ENCODE measurements at regions not wholly inside any gene's neighbourhood (a gene's known extent, or its start where the extent isn't known, plus 50 kb on each side); places are given as distances from the start of the nearest gene placed in this dataset.
"Not testable (repeated sequence)": the region's sequence is repeated elsewhere in the genome, so short reads cannot be mapped to it uniquely, and the experiment has no call there.

DNA sequence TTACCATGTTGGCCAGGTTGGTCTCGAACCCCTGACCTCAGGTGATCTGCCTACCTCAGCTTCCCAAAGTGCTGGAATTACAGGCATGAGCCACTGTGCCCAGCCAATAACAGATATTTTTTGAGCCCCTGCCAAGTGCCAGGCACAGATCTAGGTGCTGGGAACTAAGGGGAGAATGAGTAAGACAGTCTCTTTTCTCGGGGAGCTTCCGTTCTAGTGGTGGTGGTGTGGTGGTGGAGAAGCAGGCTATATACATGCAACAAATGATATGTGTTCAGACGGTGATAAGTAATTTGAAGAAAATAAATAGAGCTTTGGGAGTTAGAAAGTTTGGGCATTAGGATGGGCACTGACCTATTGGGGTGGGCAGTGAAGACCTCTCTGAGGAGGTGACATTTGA is 76.7 kb upstream of the VKORC1L1 start:
- Mint-ChIP-seq H3K4me3 (ENCODE audit: unreplicated experiment) (no peak overlapping the region), H3K36me3 (ENCODE audit: insufficient read depth, unreplicated experiment) (peaks cover 3% of the 10 kb centered on the region), H3K9me3 (ENCODE audit: unreplicated experiment) (no peaks in the 10 kb centered on the region), H3K4me1 (ENCODE audit: insufficient read depth, unreplicated experiment) (peaks cover 12% of the 10 kb centered on the region), H3K27ac (ENCODE audit: low read depth, unreplicated experiment) (no peak overlapping the region), H3K27me3 (ENCODE audit: insufficient read depth, unreplicated experiment) (no peaks in the 10 kb centered on the region)
- CTCF ChIA-PET = interaction anchor here (0.6 kb wide), 3 partner anchors 12 to 235 kb away, joined by 3 to 6 read pairs (median 4); no protein-coding TSS in a partner anchor
- DNase-seq (ENCODE audit: unreplicated experiment) = no peak
- TF ChIP-seq, protein P1, sequence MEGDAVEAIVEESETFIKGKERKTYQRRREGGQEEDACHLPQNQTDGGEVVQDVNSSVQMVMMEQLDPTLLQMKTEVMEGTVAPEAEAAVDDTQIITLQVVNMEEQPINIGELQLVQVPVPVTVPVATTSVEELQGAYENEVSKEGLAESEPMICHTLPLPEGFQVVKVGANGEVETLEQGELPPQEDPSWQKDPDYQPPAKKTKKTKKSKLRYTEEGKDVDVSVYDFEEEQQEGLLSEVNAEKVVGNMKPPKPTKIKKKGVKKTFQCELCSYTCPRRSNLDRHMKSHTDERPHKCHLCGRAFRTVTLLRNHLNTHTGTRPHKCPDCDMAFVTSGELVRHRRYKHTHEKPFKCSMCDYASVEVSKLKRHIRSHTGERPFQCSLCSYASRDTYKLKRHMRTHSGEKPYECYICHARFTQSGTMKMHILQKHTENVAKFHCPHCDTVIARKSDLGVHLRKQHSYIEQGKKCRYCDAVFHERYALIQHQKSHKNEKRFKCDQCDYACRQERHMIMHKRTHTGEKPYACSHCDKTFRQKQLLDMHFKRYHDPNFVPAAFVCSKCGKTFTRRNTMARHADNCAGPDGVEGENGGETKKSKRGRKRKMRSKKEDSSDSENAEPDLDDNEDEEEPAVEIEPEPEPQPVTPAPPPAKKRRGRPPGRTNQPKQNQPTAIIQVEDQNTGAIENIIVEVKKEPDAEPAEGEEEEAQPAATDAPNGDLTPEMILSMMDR (IDR thresholded peaks at IDR 0.05; ENCODE audit: unreplicated experiment) = no peak
- POLR2A ChIA-PET = no interaction called here
- intact Hi-C loops (cut with micrococcal nuclease) = no loop called here
- no TSS peak for BruUV-seq (replicated peaks)

DNA sequence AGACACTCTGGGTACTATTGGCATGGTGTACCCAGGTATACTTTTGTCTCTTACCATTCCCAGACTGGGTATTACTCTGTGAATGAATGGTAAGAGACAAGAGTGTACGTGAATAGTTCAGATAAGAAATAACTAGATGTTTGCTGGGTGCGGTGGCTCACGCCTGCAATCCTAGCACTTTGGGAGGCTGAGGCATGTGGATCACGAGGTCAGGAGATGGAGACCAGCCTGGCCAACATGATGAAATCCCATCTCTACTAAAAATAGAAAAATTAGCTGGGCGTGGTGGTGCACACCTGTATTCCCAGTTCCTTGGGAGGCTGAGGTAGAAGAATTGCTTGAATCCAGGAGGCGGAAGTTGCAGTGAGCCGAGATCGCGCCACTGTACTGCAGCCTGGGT is 75.8 kb upstream of the VKORC1L1 start:
- H3K4me3 Mint-ChIP-seq (ENCODE audit: unreplicated experiment); POLR2A ChIA-PET; H3K27me3 Mint-ChIP-seq (ENCODE audit: insufficient read depth, unreplicated experiment); intact Hi-C loops (cut with micrococcal nuclease); BruUV-seq (replicated peaks); H3K9me3 Mint-ChIP-seq (ENCODE audit: unreplicated experiment); H3K27ac Mint-ChIP-seq (ENCODE audit: low read depth, unreplicated experiment); DNase-seq (ENCODE audit: unreplicated experiment): not testable (repeated sequence)
- CTCF ChIA-PET = interaction anchor here (0.6 kb wide), 1 partner anchor 534 kb away, joined by 5 read pairs; no protein-coding TSS in a partner anchor
- Mint-ChIP-seq H3K36me3 (ENCODE audit: insufficient read depth, unreplicated experiment) (peaks cover 11% of the 10 kb centered on the region), H3K4me1 (ENCODE audit: insufficient read depth, unreplicated experiment) (peaks cover 12% of the 10 kb centered on the region)

DNA sequence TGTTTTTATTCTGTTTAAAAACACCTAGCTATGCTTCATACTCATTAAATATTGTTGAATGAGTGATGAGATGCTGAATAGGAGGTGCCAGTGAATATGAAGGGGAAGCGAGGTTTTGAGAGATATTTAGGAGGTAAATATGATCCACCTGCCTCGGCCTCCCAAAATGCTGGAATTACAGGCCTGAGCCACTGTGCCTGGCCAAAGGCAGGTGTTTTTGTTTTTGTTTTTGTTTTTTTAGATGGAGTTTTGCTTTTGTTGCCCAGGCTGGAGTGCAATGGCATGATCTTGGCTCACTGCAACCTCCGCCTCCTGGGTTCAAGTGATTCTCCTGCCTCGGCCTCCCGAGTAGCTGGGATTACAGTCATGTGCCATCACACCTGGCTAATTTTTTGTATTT is 75.3 kb upstream of the VKORC1L1 start:
- H3K27me3 Mint-ChIP-seq (ENCODE audit: insufficient read depth, unreplicated experiment); POLR2A ChIA-PET; intact Hi-C loops (cut with micrococcal nuclease); DNase-seq (ENCODE audit: unreplicated experiment); H3K27ac Mint-ChIP-seq (ENCODE audit: low read depth, unreplicated experiment); H3K4me3 Mint-ChIP-seq (ENCODE audit: unreplicated experiment); H3K9me3 Mint-ChIP-seq (ENCODE audit: unreplicated experiment); BruUV-seq (replicated peaks): not testable (repeated sequence)
- CTCF ChIA-PET = interaction anchor here (0.8 kb wide), 1 partner anchor 46 kb away, joined by 3 read pairs; no protein-coding TSS in a partner anchor
- H3K36me3 Mint-ChIP-seq (ENCODE audit: insufficient read depth, unreplicated experiment) = peaks cover 11% of the 10 kb centered on the region
- H3K4me1 Mint-ChIP-seq (ENCODE audit: insufficient read depth, unreplicated experiment) = peaks cover 12% of the 10 kb centered on the region

DNA sequence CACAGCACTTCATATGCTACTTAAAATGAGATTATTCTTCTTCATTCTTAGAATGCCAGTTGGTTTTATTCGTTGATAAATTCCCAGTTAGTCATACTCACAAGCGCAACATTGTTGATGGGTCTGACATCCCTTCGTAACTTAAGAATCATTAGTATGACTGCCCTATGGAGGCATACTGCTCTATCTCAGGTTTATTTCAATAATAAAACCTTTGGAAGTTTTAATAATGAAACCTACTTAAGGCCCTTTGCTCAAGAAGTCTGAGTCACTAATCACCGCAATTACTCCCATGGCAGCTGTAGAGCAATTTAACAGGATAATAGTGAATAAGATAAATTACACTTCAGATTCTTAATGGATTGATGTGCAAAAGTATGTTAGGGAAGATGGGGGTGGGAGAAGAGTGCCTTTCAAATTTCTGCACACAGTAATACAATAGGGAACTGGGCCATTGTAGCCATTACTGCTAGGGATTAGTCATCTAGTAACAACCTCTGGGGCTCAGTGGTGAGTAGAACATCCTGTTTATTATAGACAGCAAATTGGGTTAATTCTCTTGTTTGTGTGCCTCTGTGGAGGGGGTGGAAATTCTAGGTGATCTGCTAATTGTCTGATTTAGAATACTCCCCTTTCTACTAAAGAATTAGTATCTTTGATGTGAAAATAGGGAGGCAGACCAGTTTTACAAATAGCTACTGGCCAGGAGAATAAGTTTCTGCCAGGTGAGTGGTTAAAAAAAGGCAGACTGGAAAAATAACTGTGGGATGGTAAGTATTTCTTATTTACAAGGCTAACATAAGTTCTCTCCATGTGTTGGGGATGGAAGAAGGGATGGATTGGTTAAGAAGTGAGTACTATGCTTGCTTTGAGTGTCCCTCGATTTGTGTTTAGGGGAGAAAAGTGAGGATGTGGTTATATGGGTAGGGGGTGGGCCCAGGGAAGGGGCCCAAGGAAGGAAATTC is 74.5 kb upstream of the VKORC1L1 start:
- peak; percentile 40 for DNase-seq (ENCODE audit: unreplicated experiment)
- Mint-ChIP-seq H3K27ac (ENCODE audit: low read depth, unreplicated experiment) (no peak overlapping the region), H3K4me3 (ENCODE audit: unreplicated experiment) (no peak overlapping the region), H3K27me3 (ENCODE audit: insufficient read depth, unreplicated experiment) (no peaks in the 10 kb centered on the region), H3K36me3 (ENCODE audit: insufficient read depth, unreplicated experiment) (peaks cover 11% of the 10 kb centered on the region), H3K4me1 (ENCODE audit: insufficient read depth, unreplicated experiment) (peaks cover 12% of the 10 kb centered on the region), H3K9me3 (ENCODE audit: unreplicated experiment) (no peaks in the 10 kb centered on the region)
- no TSS peak for BruUV-seq (replicated peaks)
- CTCF ChIA-PET = interaction anchor here (0.8 to 0.9 kb wide), 2 partner anchors 10 to 47 kb away, joined by 3 read pairs; no protein-coding TSS in a partner anchor
- intact Hi-C loops (cut with micrococcal nuclease) = no loop called here
- POLR2A ChIA-PET = no interaction called here
- TF ChIP-seq, protein P1 (IDR thresholded peaks at IDR 0.05; ENCODE audit: unreplicated experiment) = no peak

DNA sequence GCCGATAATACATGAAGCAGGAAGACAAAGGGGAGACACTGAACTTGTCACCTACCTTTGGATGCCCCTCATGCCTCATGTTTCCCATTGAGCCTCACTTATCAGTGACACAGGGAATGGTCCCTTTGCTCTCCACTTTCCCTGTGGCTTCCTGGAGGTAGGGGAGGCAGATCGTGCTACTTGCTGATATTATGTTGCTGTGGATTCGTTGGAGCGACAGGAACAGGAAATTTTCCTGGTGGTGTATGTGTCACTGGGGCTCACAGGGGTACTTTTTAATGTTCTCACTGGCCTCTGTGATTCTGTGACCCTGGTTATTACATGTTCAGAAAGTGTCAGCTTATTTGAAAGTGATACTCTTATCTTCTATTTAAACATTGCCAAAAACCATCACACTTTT is 72.7 kb upstream of the VKORC1L1 start:
- POLR2A ChIA-PET = interaction anchor here (1.1 kb wide), 1 partner anchor 8 kb away, joined by 3 read pairs; no protein-coding TSS in a partner anchor
- H3K27ac Mint-ChIP-seq (ENCODE audit: low read depth, unreplicated experiment); H3K4me3 Mint-ChIP-seq (ENCODE audit: unreplicated experiment); DNase-seq (ENCODE audit: unreplicated experiment); H3K9me3 Mint-ChIP-seq (ENCODE audit: unreplicated experiment); H3K27me3 Mint-ChIP-seq (ENCODE audit: insufficient read depth, unreplicated experiment); intact Hi-C loops (cut with micrococcal nuclease); CTCF ChIA-PET; H3K4me1 Mint-ChIP-seq (ENCODE audit: insufficient read depth, unreplicated experiment); BruUV-seq (replicated peaks): not testable (repeated sequence)
- H3K36me3 Mint-ChIP-seq (ENCODE audit: insufficient read depth, unreplicated experiment) = peaks cover 11% of the 10 kb centered on the region
